Gastrocnemius medialis (tissue), 4 donors: ENCODE measurements at regions not wholly inside any gene's neighbourhood (a gene's known extent, or its start where the extent isn't known, plus 50 kb on each side); places are given as distances from the start of the nearest gene placed in this dataset.

Experiments
- ATAC-seq, 2 donors: fragments of 150-250 bp; one replicate each; pipeline ENCODE4 v1.9.1; 2016
- DNase-seq, 2 donors: peaks; one replicate each; pipeline ENCODE4 v3.0.0-alpha.2; 2019
- H3K27ac ChIP-seq, 4 donors: fragments of 200-600 bp; sonication (generic); 1 replicate in 1 of 4; 2 replicates in 3 of 4; pipeline ENCODE4 v1.5.1; 2016 to 2018; ENCODE audit warnings: mild to moderate bottlenecking in 2 of 4, moderate library complexity in 1 of 4
- H3K27me3 ChIP-seq, 3 donors: fragments of 200-600 bp; sonication (generic) in 2 of 3; 1 replicate in 1 of 3; 2 replicates in 2 of 3; pipeline versions ENCODE4 v1.5.1 to v1.6.0; 2016 to 2019; ENCODE audit warnings: mild to moderate bottlenecking in 1 of 3, moderate library complexity in 1 of 3
- H3K36me3 ChIP-seq, 2 donors: fragments of 200-600 bp; sonication (generic) in 1 of 2; one replicate each; pipeline ENCODE4 v1.5.1; 2017 to 2018
- H3K4me1 ChIP-seq, 2 donors: fragments of 200-600 bp; sonication (generic) in 1 of 2; one replicate each; pipeline ENCODE4 v1.5.1; 2016 to 2017; ENCODE audit warnings: mild to moderate bottlenecking in 2 of 2
- H3K4me3 ChIP-seq, 4 donors: fragments of 200-600 bp; sonication (generic) in 3 of 4; 1 replicate in 1 of 4; 2 replicates in 3 of 4; pipeline ENCODE4 v1.5.1; 2016 to 2019; ENCODE audit warnings: mild to moderate bottlenecking in 2 of 4
- H3K9me3 ChIP-seq, 3 donors: fragments of 200-600 bp; sonication (generic) in 2 of 3; 1 replicate in 1 of 3; 2 replicates in 2 of 3; pipeline ENCODE4 v1.5.1; 2016 to 2019
- CTCF ChIP-seq, 5 experiments: fragments of 450-650 bp in 3 of 5; fragments of 200-600 bp in 2 of 5; sonication (generic) in 2 of 5; IDR thresholded peaks in 4 of 5; conservative IDR thresholded peaks in 1 of 5; 1 replicate in 4 of 5; 2 replicates in 1 of 5; pipeline ENCODE4 v1.5.1; 2016 to 2019; ENCODE audit warnings: antibody characterized with exemption in 5 of 5, mild to moderate bottlenecking in 3 of 5, moderate library complexity in 3 of 5
- POLR2A ChIP-seq, 2 donors: fragments of 450-650 bp; IDR thresholded peaks; one replicate each; pipeline ENCODE4 v1.6.1; 2017; ENCODE audit warnings: antibody characterized with exemption in 2 of 2, mild to moderate bottlenecking in 2 of 2, moderate library complexity in 2 of 2
- in situ Hi-C, 4 donors: fragments of 200-750 bp; cut with MboI; loops; one replicate each; pipeline versions ENCODE4 v1.15.0 to v1.8.0; 2017; ENCODE audit warnings: low sequenced_read_pairs in 4 of 4
- intact Hi-C: fragments of 100-400 bp; cut with DNase I; formaldehyde crosslinking; loops from one replicate; pipeline ENCODE4 v1.15.1; 2023; ENCODE audit warnings: low total_unique reads

- H3K27me3 ChIP-seq: no peaks in the 10 kb centered on the region
- in situ Hi-C loops: no loop called here
- H3K4me1 ChIP-seq: no peaks in the 10 kb centered on the region
- no peak for ATAC-seq
- no peak for DNase-seq
- TF ChIP-seq POLR2A (IDR thresholded peaks at IDR 0.05) (no peak), CTCF (IDR thresholded peaks at IDR 0.05 in 4 of 5, conservative IDR thresholded peaks at IDR 0.05 in 1 of 5) (no peak)
- no peak overlapping the region for H3K27ac ChIP-seq
- no peaks in the 10 kb centered on the region for H3K9me3 ChIP-seq
- intact Hi-C loops: no loop called here
- H3K4me3 ChIP-seq: no peak overlapping the region
- H3K36me3 ChIP-seq: no peaks in the 10 kb centered on the region
Measured at GRCh38 chr5:39648085-39648847, 223.5 kb upstream of the DAB2 start.

- no peaks in the 10 kb centered on the region for H3K9me3 ChIP-seq
- intact Hi-C loops: no loop called here
- H3K27ac ChIP-seq: no peak overlapping the region
- H3K4me1 ChIP-seq: no peaks in the 10 kb centered on the region
- no peaks in the 10 kb centered on the region for H3K36me3 ChIP-seq
- in situ Hi-C loops: no loop called here
- no peak overlapping the region for H3K4me3 ChIP-seq
- ATAC-seq (no peak), DNase-seq (no peak)
- TF ChIP-seq CTCF (IDR thresholded peaks at IDR 0.05 in 4 of 5, conservative IDR thresholded peaks at IDR 0.05 in 1 of 5) (no peak), POLR2A (IDR thresholded peaks at IDR 0.05) (no peak)
- no peaks in the 10 kb centered on the region for H3K27me3 ChIP-seq
Measured at GRCh38 chr5:39640552-39640951, 215.8 kb upstream of the DAB2 start.

- no peaks in the 10 kb centered on the region for H3K4me1 ChIP-seq
- no peak for DNase-seq
- H3K27ac ChIP-seq: no peak overlapping the region
- no peaks in the 10 kb centered on the region for H3K9me3 ChIP-seq
- intact Hi-C loops (no loop called here), in situ Hi-C loops (no loop called here)
- H3K27me3 ChIP-seq: no peaks in the 10 kb centered on the region
- no peak overlapping the region for H3K4me3 ChIP-seq
- H3K36me3 ChIP-seq: no peaks in the 10 kb centered on the region
- no peak for ATAC-seq
- no peak for TF ChIP-seq POLR2A (IDR thresholded peaks at IDR 0.05)
- TF ChIP-seq CTCF (IDR thresholded peaks at IDR 0.05 in 4 of 5, conservative IDR thresholded peaks at IDR 0.05 in 1 of 5): no peak
Measured at GRCh38 chr5:39639618-39640089, 214.9 kb upstream of the DAB2 start.

- no peak overlapping the region for H3K27ac ChIP-seq
- intact Hi-C loops: no loop called here
- H3K4me1 ChIP-seq: no peaks in the 10 kb centered on the region
- in situ Hi-C loops: no loop called here
- TF ChIP-seq CTCF (IDR thresholded peaks at IDR 0.05 in 4 of 5, conservative IDR thresholded peaks at IDR 0.05 in 1 of 5): no peak
- TF ChIP-seq POLR2A (IDR thresholded peaks at IDR 0.05): no peak
- no peaks in the 10 kb centered on the region for H3K9me3 ChIP-seq
- no peak for ATAC-seq
- H3K36me3 ChIP-seq: no peaks in the 10 kb centered on the region
- H3K4me3 ChIP-seq: no peak overlapping the region
- no peak for DNase-seq
- no peaks in the 10 kb centered on the region for H3K27me3 ChIP-seq
Measured at GRCh38 chr5:39638813-39639212, 214.0 kb upstream of the DAB2 start.

GRCh38 chr5:39633057-39633456 lies 208.3 kb upstream of the DAB2 start:
- no peak for ATAC-seq
- no peaks in the 10 kb centered on the region for H3K9me3 ChIP-seq
- intact Hi-C loops: no loop called here

More at GRCh38 chr5:39633057-39633456, 208.3 kb upstream of the DAB2 start:
- Histone ChIP-seq H3K27me3 (no peaks in the 10 kb centered on the region), H3K36me3 (no peaks in the 10 kb centered on the region), H3K27ac (no peak overlapping the region), H3K4me1 (no peaks in the 10 kb centered on the region), H3K4me3 (no peak overlapping the region)
- DNase-seq: no peak
- TF ChIP-seq POLR2A (IDR thresholded peaks at IDR 0.05) (no peak), CTCF (IDR thresholded peaks at IDR 0.05 in 4 of 5, conservative IDR thresholded peaks at IDR 0.05 in 1 of 5) (no peak)
- in situ Hi-C loops: no loop called here
